ENCODE measurements at regions not wholly inside any gene's neighbourhood (a gene's known extent, or its start where the extent isn't known, plus 50 kb on each side); places are given as distances from the start of the nearest gene placed in this dataset.

- TF ChIP-seq CTCF (IDR thresholded peaks at IDR 0.05; ENCODE audit: insufficient read depth, low read depth, low read length, missing control alignments): no peak
- no peak overlapping the region for H3K4me3 ChIP-seq (ENCODE audit: low read length)
- DNase-seq (ENCODE audit: low read depth): no peak
Observed at GRCh38 chr5:6218517-6218916, 159.8 kb downstream of the MED10 start.

- TF ChIP-seq CTCF (IDR thresholded peaks at IDR 0.05; ENCODE audit: insufficient read depth, low read depth, low read length, missing control alignments): no peak
- no peak for DNase-seq (ENCODE audit: low read depth)
- no peak overlapping the region for H3K4me3 ChIP-seq (ENCODE audit: low read length)
Observed at GRCh38 chr5:6218116-6218515, 160.2 kb downstream of the MED10 start.

GRCh38 chr5:6216471-6217075, 161.8 kb downstream of the MED10 start:
- DNase-seq (ENCODE audit: low read depth): no peak
- H3K4me3 ChIP-seq (ENCODE audit: low read length): no peak overlapping the region
- TF ChIP-seq CTCF (IDR thresholded peaks at IDR 0.05; ENCODE audit: insufficient read depth, low read depth, low read length, missing control alignments): no peak

- no peak for TF ChIP-seq CTCF (IDR thresholded peaks at IDR 0.05; ENCODE audit: insufficient read depth, low read depth, low read length, missing control alignments)
- no peak overlapping the region for H3K4me3 ChIP-seq (ENCODE audit: low read length)
- DNase-seq (ENCODE audit: low read depth): no peak
Observed at GRCh38 chr5:6215891-6216290, 162.5 kb downstream of the MED10 start.

- no peak for DNase-seq (ENCODE audit: low read depth)
- H3K4me3 ChIP-seq (ENCODE audit: low read length): no peak overlapping the region
- TF ChIP-seq CTCF (IDR thresholded peaks at IDR 0.05; ENCODE audit: insufficient read depth, low read depth, low read length, missing control alignments): no peak
Observed at GRCh38 chr5:6212244-6212643, 166.1 kb downstream of the MED10 start.

- H3K4me3 ChIP-seq (ENCODE audit: low read length): no peak overlapping the region
- DNase-seq (ENCODE audit: low read depth): no peak
- no peak for TF ChIP-seq CTCF (IDR thresholded peaks at IDR 0.05; ENCODE audit: insufficient read depth, low read depth, low read length, missing control alignments)
Observed at GRCh38 chr5:6206501-6206900, 171.8 kb downstream of the MED10 start.

GRCh38 chr5:6202968-6203365, 175.4 kb downstream of the MED10 start:
- no peak overlapping the region for H3K4me3 ChIP-seq (ENCODE audit: low read length)
- no peak for DNase-seq (ENCODE audit: low read depth)
- TF ChIP-seq CTCF (IDR thresholded peaks at IDR 0.05; ENCODE audit: insufficient read depth, low read depth, low read length, missing control alignments): no peak
